ENCODE measurements at regions not wholly inside any gene's neighbourhood (a gene's known extent, or its start where the extent isn't known, plus 50 kb on each side); places are given as distances from the start of the nearest gene placed in this dataset.

DNA sequence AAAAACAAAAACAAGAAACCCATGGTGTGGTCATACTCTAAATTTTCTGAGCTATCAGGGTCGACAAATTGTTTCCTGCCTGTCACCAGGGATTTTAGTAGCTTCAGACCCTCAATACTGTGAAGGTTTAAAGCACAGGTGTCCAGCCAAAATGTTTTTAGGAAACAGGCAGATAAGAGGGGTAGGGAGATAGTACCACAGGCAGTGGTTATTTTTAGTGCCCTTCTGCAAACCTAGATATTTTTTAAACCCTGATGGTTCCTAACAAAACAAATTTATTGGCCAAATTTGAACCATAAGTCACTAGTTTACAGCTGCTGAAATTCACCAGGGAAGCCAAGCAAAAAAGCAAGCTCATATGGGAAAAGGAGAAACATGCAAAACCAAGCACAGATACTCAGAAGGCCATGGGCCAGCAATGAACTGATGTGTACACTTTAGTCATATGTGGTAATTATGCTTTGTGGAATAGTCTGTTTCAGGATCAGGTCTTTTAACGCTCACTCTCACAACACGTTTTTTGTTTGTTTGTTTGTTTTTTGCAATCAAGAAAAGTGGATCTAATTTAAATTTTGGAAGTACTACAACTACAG lies 156.8 kb upstream of the STK17B start:
- POLR2A ChIA-PET, result no interaction called here
- no peaks in the 10 kb centered on the region for H3K36me3 Mint-ChIP-seq (ENCODE audit: insufficient read depth, unreplicated experiment)
- BruUV-seq (replicated peaks), result no TSS peak

DNA sequence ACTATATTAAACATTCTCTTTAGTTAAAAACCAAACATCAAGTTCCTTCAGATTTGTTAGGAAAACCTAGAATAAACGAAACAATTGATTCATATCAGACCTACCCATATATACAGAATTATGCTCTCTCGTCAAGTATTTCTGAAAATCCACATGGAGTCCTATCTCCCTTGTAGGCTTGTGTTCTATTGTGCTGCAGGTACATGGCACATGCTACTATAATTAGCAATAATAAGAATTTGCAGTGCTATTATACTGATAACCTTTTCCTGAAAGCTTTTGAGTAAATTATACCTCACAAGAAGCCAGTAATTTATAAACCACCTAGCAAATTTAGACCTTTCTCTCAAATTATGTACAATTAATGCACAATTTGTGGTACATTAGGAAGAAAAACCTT lies 158.6 kb upstream of the STK17B start:
- ChIA-PET POLR2A (no interaction called here), CTCF (interaction anchor here (0.9 kb wide), 1 partner anchor 252 kb away, joined by 3 read pairs; no protein-coding TSS in a partner anchor)
- BruUV-seq (replicated peaks), result no TSS peak
- intact Hi-C loops (cut with micrococcal nuclease), result loop anchor here (10.0 kb wide), 1 partner anchor 165 kb away; no protein-coding TSS in a partner anchor
- TF ChIP-seq, protein P1, sequence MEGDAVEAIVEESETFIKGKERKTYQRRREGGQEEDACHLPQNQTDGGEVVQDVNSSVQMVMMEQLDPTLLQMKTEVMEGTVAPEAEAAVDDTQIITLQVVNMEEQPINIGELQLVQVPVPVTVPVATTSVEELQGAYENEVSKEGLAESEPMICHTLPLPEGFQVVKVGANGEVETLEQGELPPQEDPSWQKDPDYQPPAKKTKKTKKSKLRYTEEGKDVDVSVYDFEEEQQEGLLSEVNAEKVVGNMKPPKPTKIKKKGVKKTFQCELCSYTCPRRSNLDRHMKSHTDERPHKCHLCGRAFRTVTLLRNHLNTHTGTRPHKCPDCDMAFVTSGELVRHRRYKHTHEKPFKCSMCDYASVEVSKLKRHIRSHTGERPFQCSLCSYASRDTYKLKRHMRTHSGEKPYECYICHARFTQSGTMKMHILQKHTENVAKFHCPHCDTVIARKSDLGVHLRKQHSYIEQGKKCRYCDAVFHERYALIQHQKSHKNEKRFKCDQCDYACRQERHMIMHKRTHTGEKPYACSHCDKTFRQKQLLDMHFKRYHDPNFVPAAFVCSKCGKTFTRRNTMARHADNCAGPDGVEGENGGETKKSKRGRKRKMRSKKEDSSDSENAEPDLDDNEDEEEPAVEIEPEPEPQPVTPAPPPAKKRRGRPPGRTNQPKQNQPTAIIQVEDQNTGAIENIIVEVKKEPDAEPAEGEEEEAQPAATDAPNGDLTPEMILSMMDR (IDR thresholded peaks at IDR 0.05; ENCODE audit: unreplicated experiment), result no peak
- Mint-ChIP-seq H3K27ac (ENCODE audit: low read depth, unreplicated experiment) (no peak overlapping the region), H3K27me3 (ENCODE audit: insufficient read depth, unreplicated experiment) (no peaks in the 10 kb centered on the region), H3K4me3 (ENCODE audit: unreplicated experiment) (no peak overlapping the region), H3K36me3 (ENCODE audit: insufficient read depth, unreplicated experiment) (no peaks in the 10 kb centered on the region), H3K4me1 (ENCODE audit: insufficient read depth, unreplicated experiment) (peaks cover 9% of the 10 kb centered on the region), H3K9me3 (ENCODE audit: unreplicated experiment) (no peaks in the 10 kb centered on the region)
- no peak for DNase-seq (ENCODE audit: unreplicated experiment)

More for the DNA sequence above, 156.8 kb upstream of the STK17B start:
- H3K9me3 Mint-ChIP-seq (ENCODE audit: unreplicated experiment), result no peaks in the 10 kb centered on the region
- H3K4me3 Mint-ChIP-seq (ENCODE audit: unreplicated experiment), result no peak overlapping the region
- CTCF ChIA-PET, result interaction anchor here (0.7 to 2.1 kb wide), 4 partner anchors 9 to 261 kb away, joined by 3 to 7 read pairs (median 4); no protein-coding TSS in a partner anchor
- peaks cover 9% of the 10 kb centered on the region for H3K4me1 Mint-ChIP-seq (ENCODE audit: insufficient read depth, unreplicated experiment)
- no peak for DNase-seq (ENCODE audit: unreplicated experiment)
- TF ChIP-seq, protein P1 (IDR thresholded peaks at IDR 0.05; ENCODE audit: unreplicated experiment), result no peak
- no peaks in the 10 kb centered on the region for H3K27me3 Mint-ChIP-seq (ENCODE audit: insufficient read depth, unreplicated experiment)
- intact Hi-C loops (cut with micrococcal nuclease), result no loop called here
- no peak overlapping the region for H3K27ac Mint-ChIP-seq (ENCODE audit: low read depth, unreplicated experiment)

DNA sequence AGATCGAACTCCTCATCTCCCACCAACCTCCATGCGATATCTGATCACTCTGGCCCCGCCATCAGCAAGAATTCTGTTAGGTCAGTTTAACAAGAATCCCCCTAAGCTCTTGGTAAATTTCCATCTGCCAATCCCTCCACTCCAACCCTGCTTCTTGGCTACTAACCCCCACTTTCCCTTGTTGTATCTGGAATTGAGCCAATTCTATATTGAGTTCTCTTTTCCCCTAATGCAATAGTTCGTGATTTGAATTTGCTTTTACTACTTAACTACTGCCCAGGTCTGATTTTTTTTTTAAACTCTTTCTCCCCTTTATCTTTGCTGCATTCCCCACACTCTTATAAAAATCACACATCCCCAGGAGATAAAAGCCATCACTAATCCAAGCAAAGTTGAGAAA lies 159.3 kb upstream of the STK17B start:
- no peak overlapping the region for H3K27ac Mint-ChIP-seq (ENCODE audit: low read depth, unreplicated experiment)
- H3K36me3 Mint-ChIP-seq (ENCODE audit: insufficient read depth, unreplicated experiment), result no peaks in the 10 kb centered on the region
- no peaks in the 10 kb centered on the region for H3K9me3 Mint-ChIP-seq (ENCODE audit: unreplicated experiment)
- no TSS peak for BruUV-seq (replicated peaks)
- TF ChIP-seq, protein P1 (IDR thresholded peaks at IDR 0.05; ENCODE audit: unreplicated experiment), result no peak
- no peak for DNase-seq (ENCODE audit: unreplicated experiment)
- H3K4me1 Mint-ChIP-seq (ENCODE audit: insufficient read depth, unreplicated experiment), result peaks cover 9% of the 10 kb centered on the region
- CTCF ChIA-PET, result no interaction called here
- no peaks in the 10 kb centered on the region for H3K27me3 Mint-ChIP-seq (ENCODE audit: insufficient read depth, unreplicated experiment)
- intact Hi-C loops (cut with micrococcal nuclease), result loop anchor here (10.0 kb wide), 1 partner anchor 166 kb away; no protein-coding TSS in a partner anchor
- no peak overlapping the region for H3K4me3 Mint-ChIP-seq (ENCODE audit: unreplicated experiment)
- POLR2A ChIA-PET, result no interaction called here

DNA sequence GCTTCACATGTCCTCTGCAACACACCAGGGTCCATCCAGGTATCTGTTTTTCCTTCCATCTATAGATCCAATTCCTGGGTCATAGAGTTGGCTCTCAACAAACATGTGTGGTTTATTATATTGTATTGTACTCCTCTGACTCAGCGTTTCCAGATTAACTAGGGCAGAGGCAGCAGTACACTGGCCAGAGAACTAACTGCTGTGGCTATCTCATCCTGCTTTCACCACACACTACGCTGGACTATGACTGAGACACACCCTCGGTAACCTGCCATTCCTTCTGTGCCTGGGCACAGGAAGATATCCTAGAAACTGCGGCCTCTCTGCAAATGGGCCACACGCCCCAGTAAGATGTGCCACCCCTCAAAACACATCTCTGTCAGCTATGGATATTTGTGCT lies 159.8 kb upstream of the STK17B start:
- TF ChIP-seq, protein P1 (IDR thresholded peaks at IDR 0.05; ENCODE audit: unreplicated experiment), result no peak
- Mint-ChIP-seq H3K4me3 (ENCODE audit: unreplicated experiment) (no peak overlapping the region), H3K4me1 (ENCODE audit: insufficient read depth, unreplicated experiment) (peaks cover 9% of the 10 kb centered on the region), H3K36me3 (ENCODE audit: insufficient read depth, unreplicated experiment) (no peaks in the 10 kb centered on the region), H3K9me3 (ENCODE audit: unreplicated experiment) (no peaks in the 10 kb centered on the region), H3K27me3 (ENCODE audit: insufficient read depth, unreplicated experiment) (no peaks in the 10 kb centered on the region), H3K27ac (ENCODE audit: low read depth, unreplicated experiment) (no peak overlapping the region)
- CTCF ChIA-PET, result interaction anchor here (0.6 to 1.3 kb wide), 2 partner anchors 122 to 155 kb away, joined by 3 read pairs; no protein-coding TSS in a partner anchor
- peak; percentile 44 for DNase-seq (ENCODE audit: unreplicated experiment)
- intact Hi-C loops (cut with micrococcal nuclease), result loop anchor here (10.0 kb wide), 1 partner anchor 166 kb away; no protein-coding TSS in a partner anchor
- POLR2A ChIA-PET, result no interaction called here
- no TSS peak for BruUV-seq (replicated peaks)
